Heart right ventricle (tissue), 16 donors: ENCODE measurements at regions not wholly inside any gene's neighbourhood (a gene's known extent, or its start where the extent isn't known, plus 50 kb on each side); places are given as distances from the start of the nearest gene placed in this dataset.

ENCODE experiments used
- ATAC-seq, 8 donors: fragments of 200-7000 bp; cut with Tn5 transposase; one replicate each; pipeline ENCODE4 v1.9.1; 2020; ENCODE audit warnings: mild to moderate bottlenecking in 8 of 8, moderate library complexity in 8 of 8, moderate number of reproducible peaks in 1 of 8
- DNase-seq, 2 donors: peaks; one replicate each; pipeline ENCODE4 v3.0.0-alpha.2; 2020
- H3K27ac ChIP-seq, 10 donors: fragments of 200-600 bp; sonication (generic) in 2 of 10; one replicate each; pipeline versions ENCODE4 v1.5.0 to v1.8.0; 2020 to 2022; ENCODE audit warnings: mild to moderate bottlenecking in 3 of 10
- H3K27me3 ChIP-seq, 7 donors: fragments of 200-600 bp; one replicate each; pipeline ENCODE4 v1.8.0; 2021 to 2022; ENCODE audit warnings: mild to moderate bottlenecking in 2 of 7
- H3K36me3 ChIP-seq, 9 donors: fragments of 200-600 bp; sonication (generic) in 1 of 9; one replicate each; pipeline versions ENCODE4 v1.5.0 to v1.8.0; 2020 to 2022; ENCODE audit warnings: mild to moderate bottlenecking in 2 of 9
- H3K4me1 ChIP-seq, 9 donors: fragments of 200-600 bp; sonication (generic) in 1 of 9; one replicate each; pipeline versions ENCODE4 v1.5.0 to v1.8.0; 2020 to 2022; ENCODE audit warnings: mild to moderate bottlenecking in 4 of 9
- H3K4me3 ChIP-seq, 10 donors: fragments of 200-600 bp; sonication (generic) in 2 of 10; one replicate each; pipeline versions ENCODE4 v1.5.0 to v1.8.0; 2020 to 2022; ENCODE audit warnings: mild to moderate bottlenecking in 7 of 10, moderate library complexity in 2 of 10
- H3K9me3 ChIP-seq, 11 donors: fragments of 200-600 bp in 10 of 11; sonication (generic) in 2 of 11; one replicate each; pipeline versions ENCODE4 v1.5.0 to v1.8.0; 2013 to 2022; ENCODE audit warnings: mild to moderate bottlenecking in 2 of 11, control low read depth in 1 of 11, moderate library complexity in 1 of 11
- WGBS, 2 donors: extraction: QIAGEN DNeasy Blood & Tissue Kit; methylation state at CpG; one replicate each; pipeline ENCODE4 v1.1.7; 2013; ENCODE audit warnings: inconsistent platforms in 1 of 2; 5-methylcytosine and 5-hydroxymethylcytosine counted together
- intact Hi-C, 10 donors: fragments of 100-400 bp; cut with DNase I; formaldehyde crosslinking; loops; one replicate each; pipeline versions ENCODE4 v1.11.1 to v1.14.2; 2022
- TF ChIP-seq, protein P1 (sequence below), 9 donors: fragments of 200-600 bp; sonication (generic) in 2 of 9; IDR thresholded peaks; one replicate each; pipeline versions ENCODE4 v1.5.0 to v1.8.0; 2021 to 2022; ENCODE audit warnings: antibody characterized with exemption in 9 of 9, mild to moderate bottlenecking in 5 of 9, moderate library complexity in 1 of 9
- donor health status: Arrhythmogenic right ventricular cardiomyopathy.
- donor health status: ischemic (EF 13 %, LVEDD 7.1; RV severe dilation, severe dysfunction).
- donor health status: healthy with polysubstance abuse.
- donor health status: DM: no; HTN: yes; CAD: no.
- donor health status: DM: no; HTN: no; CAD: no.
- donor health status: ischemic (EF 25% LVEDD 6.9; RV normal size, moderate dysfunction).
- donor health status: ischemic (EF 25% LVEDD 5.7; RV mildly dilated, moderate dysfunction).
- donor health status: healthy.
- donor health status: DM: yes; HTN: yes; CAD: no.
- donor health status: Ischemic cardiomyopathy.
- donor health status: ischemic (EF 35%, LVEDD 5.7; RV mildly dilated, moderate dysfunction).
- donor health status: nonischemic (EF 11% LVEDD 7.7; RV severe dilation, severe dysfunction).
- donor health status: DM: yes; HTN: yes; CAD: no.
- donor health status: PGD.
- donor health status: ischemic (EF 29% LVEDD 5.4; RV normal size, mild dysfunction).
- donor health status: nonischemic (EF 23%, LVEDD 6.1; RV moderate dilation, normal function).

DNA sequence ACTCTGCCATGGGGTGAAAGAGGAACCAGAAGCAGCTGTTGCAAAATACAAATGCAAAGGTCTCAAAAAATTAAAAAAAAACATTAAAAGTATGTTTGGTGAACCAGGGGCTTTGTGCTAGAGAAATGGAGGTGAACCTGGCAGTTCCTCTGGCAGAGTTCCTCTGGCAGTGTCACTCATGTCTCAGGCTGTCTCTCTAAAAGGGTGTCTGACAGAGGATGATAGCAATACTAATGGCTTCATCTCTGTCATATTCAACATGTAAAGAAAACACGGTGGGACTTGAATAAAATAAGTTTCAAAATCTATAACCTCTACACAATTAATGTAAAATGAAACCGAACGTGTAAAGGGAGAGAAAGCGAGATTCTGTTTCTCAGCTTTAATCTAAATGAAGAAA, 375.7 kb upstream of the VWC2 start:
- Histone ChIP-seq H3K27ac (no peak overlapping the region), H3K9me3 (no peaks in the 10 kb centered on the region), H3K4me1 (no peaks in the 10 kb centered on the region), H3K4me3 (no peak overlapping the region), H3K36me3 (no peaks in the 10 kb centered on the region), H3K27me3 (no peaks in the 10 kb centered on the region)
- WGBS, 2 donors, result 82 to 88% methylated on average over 4 of the region's 4 CpGs
- ATAC-seq (no peak), DNase-seq (no peak)
- intact Hi-C loops, result no loop called here
- TF ChIP-seq, protein P1, sequence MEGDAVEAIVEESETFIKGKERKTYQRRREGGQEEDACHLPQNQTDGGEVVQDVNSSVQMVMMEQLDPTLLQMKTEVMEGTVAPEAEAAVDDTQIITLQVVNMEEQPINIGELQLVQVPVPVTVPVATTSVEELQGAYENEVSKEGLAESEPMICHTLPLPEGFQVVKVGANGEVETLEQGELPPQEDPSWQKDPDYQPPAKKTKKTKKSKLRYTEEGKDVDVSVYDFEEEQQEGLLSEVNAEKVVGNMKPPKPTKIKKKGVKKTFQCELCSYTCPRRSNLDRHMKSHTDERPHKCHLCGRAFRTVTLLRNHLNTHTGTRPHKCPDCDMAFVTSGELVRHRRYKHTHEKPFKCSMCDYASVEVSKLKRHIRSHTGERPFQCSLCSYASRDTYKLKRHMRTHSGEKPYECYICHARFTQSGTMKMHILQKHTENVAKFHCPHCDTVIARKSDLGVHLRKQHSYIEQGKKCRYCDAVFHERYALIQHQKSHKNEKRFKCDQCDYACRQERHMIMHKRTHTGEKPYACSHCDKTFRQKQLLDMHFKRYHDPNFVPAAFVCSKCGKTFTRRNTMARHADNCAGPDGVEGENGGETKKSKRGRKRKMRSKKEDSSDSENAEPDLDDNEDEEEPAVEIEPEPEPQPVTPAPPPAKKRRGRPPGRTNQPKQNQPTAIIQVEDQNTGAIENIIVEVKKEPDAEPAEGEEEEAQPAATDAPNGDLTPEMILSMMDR (IDR thresholded peaks at IDR 0.05), result no peak

DNA sequence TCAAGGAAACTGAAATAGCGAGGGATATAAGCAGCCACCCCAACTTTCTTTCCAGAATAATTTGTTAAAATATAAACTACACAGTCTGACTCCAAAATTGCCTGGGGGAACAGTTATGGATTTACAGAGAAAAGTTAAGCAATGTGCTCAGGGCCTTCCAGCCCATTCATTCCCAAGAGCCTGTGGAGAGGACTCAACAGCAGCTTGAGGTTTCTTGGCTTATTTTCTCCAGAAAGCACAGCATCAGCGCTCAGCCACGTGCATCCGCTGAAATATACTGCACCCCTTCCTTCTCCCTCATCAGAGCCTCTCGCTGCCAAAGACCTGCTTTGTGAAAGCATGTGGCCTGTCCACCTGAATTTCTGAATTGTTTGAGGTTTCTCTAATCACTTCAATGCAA, 375.2 kb upstream of the VWC2 start:
- intact Hi-C loops, result no loop called here

GRCh38 chr7:49398746-49399145, 374.7 kb upstream of the VWC2 start:
- H3K9me3 ChIP-seq, result no peaks in the 10 kb centered on the region
- H3K36me3 ChIP-seq, result no peaks in the 10 kb centered on the region
- intact Hi-C loops, result no loop called here
- no peaks in the 10 kb centered on the region for H3K27me3 ChIP-seq
- no peak for DNase-seq
- H3K4me3 ChIP-seq, result no peak overlapping the region
- no peak overlapping the region for H3K27ac ChIP-seq
- no peaks in the 10 kb centered on the region for H3K4me1 ChIP-seq
- peak in 1 of 8 donors; percentile 52 for ATAC-seq
- TF ChIP-seq, protein P1 (IDR thresholded peaks at IDR 0.05), result no peak
- 54 to 59% methylated on average over 3 of the region's 3 CpGs for WGBS, 2 donors

More for the DNA sequence above, 375.2 kb upstream of the VWC2 start:
- WGBS, 2 donors, result 70 to 81% methylated on average over 5 of the region's 5 CpGs
- TF ChIP-seq, protein P1 (IDR thresholded peaks at IDR 0.05), result no peak
- Histone ChIP-seq H3K4me3 (no peak overlapping the region), H3K9me3 (no peaks in the 10 kb centered on the region), H3K27me3 (no peaks in the 10 kb centered on the region), H3K4me1 (no peaks in the 10 kb centered on the region), H3K27ac (no peak overlapping the region), H3K36me3 (no peaks in the 10 kb centered on the region)
- no peak for DNase-seq
- ATAC-seq, result peak in 4 of 8 donors; percentile 27 to 69 (median 37)

DNA sequence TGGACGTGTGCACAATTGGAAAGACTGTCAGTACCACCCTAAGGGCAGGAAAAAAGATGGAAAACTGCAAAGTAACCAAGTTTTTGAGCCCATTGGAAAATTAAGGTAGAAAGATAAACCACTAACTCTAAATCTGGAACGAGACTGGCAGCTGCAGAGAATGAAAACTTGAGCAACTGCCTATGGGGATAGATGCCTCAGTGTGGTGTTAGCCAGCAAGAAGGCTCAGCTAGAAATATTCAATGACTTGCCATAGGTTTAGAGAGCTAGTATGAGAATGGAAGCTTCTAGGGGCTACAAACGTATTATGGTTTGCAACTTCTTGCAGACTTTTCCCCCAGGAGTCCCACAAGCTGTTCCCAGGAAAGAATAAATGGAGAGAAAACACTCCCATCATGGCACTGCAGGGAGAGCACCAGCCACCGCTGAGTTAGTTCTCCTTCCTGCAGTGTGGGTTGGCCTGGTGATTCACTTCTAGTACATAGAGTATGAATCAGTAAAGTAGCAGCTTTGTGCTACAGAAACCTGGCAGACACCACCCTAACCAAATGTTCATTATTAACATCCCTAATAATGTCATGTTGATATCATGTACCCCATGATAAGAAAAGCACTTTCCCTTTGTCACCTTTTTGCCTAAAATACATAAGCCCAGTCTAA, 372.4 kb upstream of the VWC2 start:
- Histone ChIP-seq H3K9me3 (no peaks in the 10 kb centered on the region), H3K4me1 (no peaks in the 10 kb centered on the region), H3K27ac (no peak overlapping the region), H3K27me3 (no peaks in the 10 kb centered on the region), H3K4me3 (no peak overlapping the region), H3K36me3 (no peaks in the 10 kb centered on the region)
- DNase-seq, result no peak
- 65 to 73% methylated on average over 4 of the region's 4 CpGs for WGBS, 2 donors
- TF ChIP-seq, protein P1 (IDR thresholded peaks at IDR 0.05), result no peak
- intact Hi-C loops, result no loop called here
- no peak for ATAC-seq
